ENCODE measurements at regions not wholly inside any gene's neighbourhood (a gene's known extent, or its start where the extent isn't known, plus 50 kb on each side); places are given as distances from the start of the nearest gene placed in this dataset.
"Not testable (repeated sequence)": the region's sequence is repeated elsewhere in the genome, so short reads cannot be mapped to it uniquely, and the experiment has no call there.

- peak; percentile 13 for DNase-seq (ENCODE audit: low spot score)
Measured at GRCh38 chr7:153193144-153193595, 433.6 kb downstream of the ACTR3B start.

- DNase-seq (ENCODE audit: low spot score) = no peak
Measured at GRCh38 chr7:153217032-153217431, 457.5 kb downstream of the ACTR3B start.

DNA sequence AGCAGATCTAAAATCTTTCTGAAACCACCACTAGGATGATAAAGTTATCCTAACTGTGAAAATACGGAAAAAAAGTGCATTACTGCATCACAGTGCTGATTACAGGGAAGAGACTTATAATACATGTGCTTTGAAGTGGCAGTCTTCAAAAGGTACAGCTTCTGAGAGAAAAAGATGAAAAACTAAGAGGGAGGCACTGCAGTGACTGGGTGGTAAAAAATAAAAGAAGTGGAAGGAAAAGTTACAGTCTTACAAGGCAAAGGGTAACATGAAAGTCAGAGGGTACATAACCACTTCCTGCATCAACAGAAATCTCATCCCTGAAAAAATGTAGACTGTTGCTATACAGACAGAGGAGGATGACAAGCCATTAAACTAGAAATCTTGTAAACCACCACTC lies 465.3 kb downstream of the ACTR3B start:
- no peak for DNase-seq (ENCODE audit: low spot score)

DNA sequence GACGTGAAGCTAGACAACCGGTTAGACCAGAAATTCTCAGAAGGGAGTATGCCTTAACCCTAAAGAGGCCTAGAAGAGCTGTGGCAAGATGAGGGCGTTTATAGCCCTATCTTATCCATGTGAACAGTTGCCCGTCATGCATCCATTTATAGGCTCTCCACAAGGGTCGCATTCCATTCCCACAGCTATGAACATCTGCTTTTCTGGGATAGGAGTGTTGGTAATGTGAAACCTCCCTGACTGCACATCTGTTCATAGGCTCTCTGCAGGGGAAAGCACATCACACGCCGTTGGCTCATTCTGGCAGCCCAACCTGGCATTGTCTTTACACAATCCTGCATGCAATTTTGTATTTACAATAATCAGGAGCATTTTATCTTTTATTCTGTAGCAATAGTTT lies 485.6 kb downstream of the ACTR3B start:
- not testable (repeated sequence) for DNase-seq (ENCODE audit: low spot score)

- no peak for DNase-seq (ENCODE audit: low spot score)
Measured at GRCh38 chr7:153245809-153246208, 486.3 kb downstream of the ACTR3B start.

DNA sequence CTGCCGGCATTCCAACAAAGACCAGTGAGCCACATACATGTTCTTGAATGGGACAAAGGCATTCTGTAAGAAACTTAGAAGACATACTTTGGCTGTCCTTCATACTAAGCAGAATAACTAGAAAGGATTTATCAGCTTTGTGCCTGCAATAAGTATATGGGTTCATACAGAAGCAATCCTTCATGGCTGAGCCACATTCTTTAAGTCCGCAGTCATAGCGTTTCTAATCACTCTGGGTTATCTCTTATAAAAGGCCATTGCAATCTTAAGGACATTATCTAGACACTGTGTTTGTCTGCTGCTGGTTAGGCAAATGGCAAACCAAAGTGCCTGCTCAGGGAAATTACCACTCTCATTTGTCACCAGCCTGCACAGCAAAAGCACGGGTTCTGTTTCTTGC lies 488.4 kb downstream of the ACTR3B start:
- no peak for DNase-seq (ENCODE audit: low spot score)

GRCh38 chr7:153258686-153259085 lies 499.1 kb downstream of the ACTR3B start:
- DNase-seq (ENCODE audit: low spot score) = no peak

- no peak for DNase-seq (ENCODE audit: low spot score)
Measured at GRCh38 chr7:153276394-153276793, 516.8 kb downstream of the ACTR3B start.

- no peak for DNase-seq (ENCODE audit: low spot score)
Measured at GRCh38 chr7:153286763-153287162, 527.2 kb downstream of the ACTR3B start.

DNA sequence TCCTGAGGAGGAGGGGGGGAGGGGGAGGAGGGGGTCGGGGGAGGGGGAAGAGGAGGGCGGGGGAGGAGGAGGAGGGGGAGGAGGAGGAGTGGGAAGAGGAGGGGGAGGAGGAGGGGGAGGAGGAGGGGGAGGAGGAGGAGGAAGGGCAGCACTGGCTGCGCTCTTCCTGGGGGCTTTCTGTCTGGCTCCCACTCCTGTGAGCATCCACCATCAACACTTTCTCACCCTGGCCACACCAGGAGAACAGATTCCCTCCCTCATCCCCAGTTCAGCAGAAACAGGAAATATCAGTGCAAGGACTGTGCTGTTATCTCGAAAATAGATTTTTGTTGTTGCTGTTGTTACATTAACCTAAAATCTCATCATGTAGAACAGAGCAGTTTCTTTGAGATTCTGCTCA lies 530.5 kb downstream of the ACTR3B start:
- DNase-seq (ENCODE audit: low spot score) = no peak

- DNase-seq (ENCODE audit: low spot score) = no peak
Measured at GRCh38 chr7:153297141-153297540, 537.6 kb downstream of the ACTR3B start.

DNA sequence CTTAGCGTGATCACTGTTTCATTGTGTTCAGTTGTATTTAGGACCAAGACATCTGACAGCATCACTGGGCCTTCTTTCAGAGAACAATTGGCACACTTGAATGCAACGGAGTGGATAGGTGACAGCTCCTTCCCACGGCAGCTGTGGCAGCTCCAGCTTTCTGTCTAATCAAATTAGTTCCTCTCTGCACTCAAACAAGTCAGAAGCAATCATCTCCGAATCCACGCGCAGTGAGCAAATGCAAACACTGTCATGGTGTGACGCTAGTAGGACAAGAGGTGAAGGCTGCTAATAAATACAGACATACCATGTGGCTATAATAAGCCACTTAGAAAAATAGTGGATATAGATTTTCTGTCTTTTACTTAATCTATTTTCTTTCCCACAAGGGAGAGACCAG lies 542.4 kb downstream of the ACTR3B start:
- no peak for DNase-seq (ENCODE audit: low spot score)

- DNase-seq (ENCODE audit: low spot score) = no peak
Measured at GRCh38 chr7:153320005-153320404, 560.5 kb downstream of the ACTR3B start.

- no peak for DNase-seq (ENCODE audit: low spot score)
Measured at GRCh38 chr7:153320681-153321080, 561.1 kb downstream of the ACTR3B start.

GRCh38 chr7:153322991-153323390 lies 563.4 kb downstream of the ACTR3B start:
- DNase-seq (ENCODE audit: low spot score) = no peak

GRCh38 chr7:153324094-153324493 lies 564.5 kb downstream of the ACTR3B start:
- no peak for DNase-seq (ENCODE audit: low spot score)

GRCh38 chr7:153327683-153328082 lies 568.1 kb downstream of the ACTR3B start:
- DNase-seq (ENCODE audit: low spot score) = no peak

GRCh38 chr7:153331427-153331826 lies 571.9 kb downstream of the ACTR3B start:
- DNase-seq (ENCODE audit: low spot score) = no peak

DNA sequence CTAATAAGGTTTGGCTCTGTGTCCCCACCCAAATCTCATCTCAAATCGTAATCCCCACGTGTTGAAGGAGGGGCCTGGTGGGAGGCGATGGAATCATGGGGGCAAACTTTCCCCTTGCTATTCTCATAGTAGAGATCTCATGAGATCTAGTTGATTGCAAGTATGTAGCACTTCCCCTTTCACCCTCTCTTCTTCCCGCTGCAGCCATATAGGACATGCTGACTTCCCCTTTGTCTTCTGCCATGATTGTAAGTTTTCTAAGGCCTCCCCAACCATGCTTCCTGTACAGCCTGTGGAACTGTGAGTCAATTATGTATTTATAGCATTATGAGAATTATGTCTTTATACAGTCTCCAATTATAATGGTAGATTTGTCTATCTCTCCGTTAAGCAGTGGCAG lies 594.5 kb downstream of the ACTR3B start:
- DNase-seq (ENCODE audit: low spot score) = no peak

DNA sequence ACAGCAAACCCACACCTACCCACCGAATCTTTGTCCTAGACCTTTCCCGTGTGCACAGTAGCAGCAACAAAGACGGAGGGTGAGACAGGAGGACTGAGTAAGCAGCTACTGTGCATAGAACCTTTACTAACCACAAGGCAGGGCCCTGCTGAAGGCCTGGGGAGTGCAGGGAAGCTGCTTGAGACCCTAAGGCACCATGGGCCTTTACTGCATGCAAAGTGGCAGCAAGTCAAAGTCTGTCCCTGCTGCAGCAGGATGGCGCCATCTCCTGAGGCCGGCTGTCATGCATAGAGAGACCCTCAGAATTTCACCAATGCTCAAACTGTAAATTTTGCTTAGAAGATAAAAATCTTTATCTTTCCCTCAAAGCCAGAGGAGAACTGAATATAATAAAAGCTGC lies 610.5 kb downstream of the ACTR3B start:
- no peak for DNase-seq (ENCODE audit: low spot score)

DNA sequence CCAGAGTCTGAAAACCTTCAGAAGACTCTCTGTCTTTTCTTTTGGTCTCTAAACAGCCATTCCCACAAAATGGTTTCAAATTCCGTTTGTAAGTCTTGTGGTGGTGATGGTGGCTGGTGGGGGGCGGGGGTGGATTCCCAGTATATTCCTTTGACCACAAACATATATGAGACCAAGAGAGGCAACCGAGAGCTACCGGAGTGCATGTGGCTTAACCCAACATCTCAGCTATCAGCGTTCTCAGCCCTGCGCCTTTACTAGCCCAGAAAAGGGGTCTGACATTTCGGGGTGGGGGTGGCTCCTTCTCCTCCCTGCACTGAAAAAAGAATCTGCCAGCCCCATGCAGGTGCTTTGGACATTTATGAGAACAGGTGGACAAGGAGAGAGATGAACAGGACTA lies 621.1 kb downstream of the ACTR3B start:
- DNase-seq (ENCODE audit: low spot score) = no peak

- no peak for DNase-seq (ENCODE audit: low spot score)
Measured at GRCh38 chr7:153381275-153382040, 621.9 kb downstream of the ACTR3B start.

- no peak for DNase-seq (ENCODE audit: low spot score)
Measured at GRCh38 chr7:153382641-153383101, 623.1 kb downstream of the ACTR3B start.

GRCh38 chr7:153383781-153384180 lies 624.2 kb downstream of the ACTR3B start:
- no peak for DNase-seq (ENCODE audit: low spot score)

All from AG20443 (cell line).